GM11168 (cell line): ENCODE measurements at regions not wholly inside any gene's neighbourhood (a gene's known extent, or its start where the extent isn't known, plus 50 kb on each side); places are given as distances from the start of the nearest gene placed in this dataset.

ENCODE experiments used
- in situ Hi-C: fragments of 300-500 bp; cut with MboI; formaldehyde crosslinking; loops from one replicate; pipeline ENCODE4 v1.12.0; 2022; ENCODE audit warnings: low sequenced_read_pairs; ENCODE audit not compliant: unreplicated experiment

DNA sequence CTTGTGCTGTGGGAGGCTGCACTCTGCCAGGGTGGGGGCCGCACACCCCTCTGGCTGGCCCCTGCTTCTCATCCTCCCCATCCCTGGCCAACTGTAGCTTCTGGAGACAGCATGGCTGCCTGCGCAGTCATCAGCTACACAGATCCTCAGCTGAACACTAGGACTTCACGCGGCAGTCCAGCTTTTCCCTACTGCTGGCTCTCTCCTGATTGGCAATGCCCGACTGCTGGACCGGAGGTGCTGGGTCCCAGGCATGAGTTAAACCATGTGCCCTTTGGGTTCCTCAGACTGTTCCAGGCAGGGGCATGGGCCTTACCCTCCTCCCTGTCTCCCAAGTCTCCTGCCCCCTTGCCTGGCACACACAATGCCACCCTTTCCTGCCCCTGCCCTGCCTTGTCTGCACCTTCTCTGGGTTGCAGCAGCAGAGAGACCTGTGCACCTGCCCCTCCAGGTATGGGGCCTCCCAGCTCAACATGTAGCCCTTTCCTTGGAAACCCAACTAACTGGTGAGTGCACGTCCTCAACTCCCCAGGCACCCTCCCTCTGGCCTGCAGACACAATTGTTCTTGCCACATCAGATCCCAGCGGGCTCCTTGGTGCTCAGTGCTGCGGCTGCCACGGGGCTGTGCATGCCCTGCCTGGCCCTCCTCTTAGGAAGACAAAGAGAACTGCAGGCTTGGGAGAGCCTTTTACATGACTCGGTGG is 1039.2 kb downstream of the TBC1D22A start:
- in situ Hi-C loops: no loop called here

DNA sequence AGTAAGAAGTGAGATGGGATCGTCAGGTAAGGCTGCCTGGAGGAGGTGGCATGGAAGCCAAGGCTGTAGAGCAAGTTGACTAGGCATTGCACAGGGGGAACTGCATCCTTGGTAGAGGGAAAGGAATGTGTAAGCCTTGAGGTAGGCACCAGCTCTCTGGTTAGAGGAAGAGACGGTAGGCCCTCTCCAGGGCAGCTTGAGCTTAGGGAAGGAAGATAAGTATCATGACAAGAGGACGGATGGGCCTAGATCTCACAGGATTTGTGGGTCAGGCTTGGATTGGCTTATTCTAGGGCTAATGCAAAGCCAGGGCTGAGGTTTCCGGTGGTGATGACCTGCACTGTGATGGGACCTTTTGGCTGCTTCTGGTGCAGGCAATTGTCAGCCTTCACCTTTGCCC is 1035.8 kb downstream of the TBC1D22A start:
- in situ Hi-C loops: no loop called here

DNA sequence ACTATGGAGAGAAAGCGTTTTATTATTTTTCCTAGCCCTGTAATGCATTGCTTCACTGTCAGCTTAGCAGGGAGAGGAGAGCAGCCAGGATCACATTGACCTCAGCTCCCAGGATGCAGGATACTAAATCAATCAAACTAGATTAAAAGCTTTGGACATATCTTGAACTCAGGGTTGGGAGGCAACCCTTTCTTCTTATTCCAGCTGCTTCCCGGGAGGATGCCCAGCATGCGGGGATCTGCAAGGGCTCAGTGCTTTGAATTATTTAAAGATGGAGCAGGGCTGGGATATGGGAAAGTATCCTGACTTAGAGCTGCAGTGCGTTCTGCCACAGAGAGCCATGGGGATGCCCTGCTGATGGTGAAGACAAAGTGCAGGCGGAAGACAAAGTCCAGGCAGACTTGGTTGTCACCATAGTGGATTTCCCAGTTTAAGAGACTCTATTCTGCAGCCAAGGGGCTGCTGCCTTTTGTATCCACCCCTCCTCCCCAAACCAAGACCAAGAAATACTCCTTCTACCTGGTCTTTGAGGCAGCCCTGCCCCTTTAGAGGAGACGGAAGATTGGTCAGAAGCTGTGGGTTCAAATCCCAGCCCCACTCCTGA is 1035.0 kb downstream of the TBC1D22A start:
- in situ Hi-C loops: no loop called here

DNA sequence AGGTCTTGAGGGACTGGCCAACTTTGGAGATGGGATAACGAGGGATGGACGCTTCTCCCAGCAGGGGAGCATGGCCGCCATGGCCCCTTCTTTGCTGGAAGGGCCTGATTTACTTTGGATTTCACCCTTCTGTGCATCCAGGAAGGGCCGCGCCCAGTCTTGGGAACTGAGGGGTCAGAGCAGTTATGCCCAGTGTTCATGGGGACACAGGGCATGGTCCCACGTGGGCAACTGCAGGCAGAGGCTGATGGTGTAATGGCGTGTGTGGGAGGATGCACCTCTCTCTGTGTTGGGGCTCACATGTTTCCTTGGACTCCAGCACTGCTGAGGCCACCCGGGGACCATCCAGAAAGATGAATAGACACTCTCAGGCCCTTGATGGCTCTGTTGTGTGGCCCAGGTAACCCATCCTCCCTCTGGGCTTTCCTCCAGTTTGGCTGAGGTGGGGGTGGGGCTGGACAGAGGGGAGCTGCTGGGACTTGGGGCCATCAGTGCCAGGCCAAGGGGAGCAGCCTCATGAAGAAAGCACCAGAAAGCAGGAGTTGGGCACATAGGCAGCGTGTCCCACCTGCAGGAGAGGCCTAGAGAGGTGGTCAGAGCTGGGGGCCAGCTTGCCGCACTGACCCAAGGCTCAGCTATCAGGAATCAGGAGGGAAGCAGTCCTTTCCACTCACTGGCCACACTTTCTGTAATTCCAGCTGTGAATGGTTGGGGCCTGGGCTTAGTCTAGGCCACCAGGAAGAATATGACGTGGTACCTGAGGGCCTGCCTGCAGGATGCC is 1033.9 kb downstream of the TBC1D22A start:
- in situ Hi-C loops: no loop called here

DNA sequence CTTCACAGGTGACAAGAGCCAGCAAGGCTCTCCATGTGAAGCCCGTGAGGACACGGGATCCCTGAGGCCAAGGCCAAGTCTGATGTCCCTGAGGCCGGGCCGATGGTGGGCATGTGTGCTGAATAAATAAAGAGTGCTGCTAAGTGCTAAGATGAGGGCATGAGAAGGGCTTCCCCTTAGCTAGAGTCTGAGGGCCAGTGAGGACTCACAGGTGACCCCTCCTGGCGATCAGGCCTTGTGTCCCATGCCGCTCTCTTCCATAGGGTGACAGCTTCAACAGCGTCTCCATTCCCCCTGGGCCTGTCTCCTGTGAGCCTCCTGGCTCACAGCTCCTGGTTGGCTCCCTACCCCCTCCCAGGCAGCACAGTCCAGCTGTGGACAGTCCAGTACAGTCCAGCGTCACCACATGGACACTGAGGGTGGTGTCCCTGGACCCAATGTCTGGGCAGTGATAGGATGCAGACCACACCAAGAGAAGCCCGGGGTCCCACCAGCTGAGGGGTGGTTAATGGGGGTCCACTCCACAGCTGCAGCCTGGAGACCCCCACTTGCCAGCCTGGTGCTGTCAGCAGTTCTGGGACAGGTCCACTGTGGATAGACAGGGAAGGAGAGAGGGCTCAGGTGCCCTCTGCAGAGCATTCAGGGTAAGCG is 1033.2 kb downstream of the TBC1D22A start:
- in situ Hi-C loops: no loop called here

DNA sequence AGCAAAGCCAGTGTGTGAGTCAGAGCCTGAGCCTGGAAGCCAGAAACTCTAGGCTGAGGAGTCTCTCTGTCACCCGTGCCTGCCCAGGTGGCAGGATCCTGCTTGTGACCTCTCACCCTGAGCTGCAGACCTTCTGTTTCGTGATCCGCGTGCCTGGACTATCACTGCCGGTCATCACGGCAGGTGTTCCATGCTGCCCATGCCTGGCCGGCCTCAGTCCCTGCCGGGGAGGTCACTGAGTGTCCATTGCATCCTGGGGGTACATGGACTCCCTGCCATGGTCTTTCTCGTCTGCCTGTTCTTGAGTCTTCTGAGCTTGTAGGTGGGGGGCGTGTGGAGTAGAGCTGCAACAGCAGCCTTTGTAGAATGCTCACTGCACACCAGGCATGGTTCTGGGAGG is 1032.4 kb downstream of the TBC1D22A start:
- in situ Hi-C loops: no loop called here

DNA sequence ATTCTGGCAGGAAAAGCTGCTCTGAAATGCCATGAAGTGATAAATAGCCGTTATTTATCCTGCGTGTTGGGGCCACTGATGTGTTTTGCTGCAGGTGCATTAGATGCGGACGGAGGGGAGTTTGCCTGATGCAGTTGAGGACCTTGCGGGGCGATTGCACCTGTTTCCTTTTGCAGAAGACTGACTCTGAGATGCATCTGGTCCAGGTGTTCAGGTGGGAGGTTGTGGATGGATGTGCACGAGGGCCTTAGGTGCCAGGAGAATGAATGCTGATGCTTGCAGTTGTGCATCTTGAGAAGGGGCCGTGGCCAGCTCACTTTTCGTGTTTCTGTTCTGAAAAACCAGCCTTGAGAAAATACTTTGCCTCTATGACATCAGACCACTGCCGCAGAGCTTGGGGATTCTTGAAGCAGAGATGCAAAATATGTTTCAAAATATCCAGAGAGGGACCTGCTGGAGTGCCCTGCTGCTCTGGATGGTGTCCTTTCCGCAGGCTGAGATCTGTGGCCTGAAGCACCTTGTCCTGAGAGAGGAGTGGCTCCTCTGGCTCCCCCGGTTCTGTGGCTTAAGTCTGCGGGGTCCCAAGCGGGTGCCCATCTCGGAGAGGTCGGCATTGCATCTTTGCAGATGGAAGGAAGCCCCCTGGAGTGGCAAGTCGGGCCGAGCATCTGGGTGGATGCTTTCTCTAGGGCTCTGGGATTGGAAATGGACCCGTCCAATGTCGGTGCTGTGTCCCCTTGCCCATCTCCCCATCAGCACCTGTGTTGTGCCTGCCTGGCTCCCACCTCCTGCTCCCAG is 1031.1 kb downstream of the TBC1D22A start:
- in situ Hi-C loops: no loop called here

DNA sequence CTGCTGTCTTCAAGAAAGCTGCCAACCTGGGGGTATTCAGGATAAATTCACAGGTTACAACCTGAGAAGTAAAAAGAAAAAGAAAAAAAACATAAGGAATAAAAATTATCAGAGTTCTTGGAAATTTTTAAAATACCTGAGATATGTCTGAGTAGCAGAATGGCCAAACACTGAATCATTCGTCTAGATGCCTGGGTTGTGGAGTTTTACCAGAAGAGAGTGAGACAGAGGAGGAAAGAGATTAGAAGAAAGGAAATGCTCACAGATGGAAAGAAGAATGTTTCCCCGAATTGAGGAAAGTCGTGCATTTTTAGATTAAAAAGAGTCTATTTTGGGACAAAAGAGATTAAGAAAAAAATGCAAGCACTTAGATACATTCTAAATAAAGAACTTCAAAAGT is 1026.7 kb downstream of the TBC1D22A start:
- in situ Hi-C loops: no loop called here

DNA sequence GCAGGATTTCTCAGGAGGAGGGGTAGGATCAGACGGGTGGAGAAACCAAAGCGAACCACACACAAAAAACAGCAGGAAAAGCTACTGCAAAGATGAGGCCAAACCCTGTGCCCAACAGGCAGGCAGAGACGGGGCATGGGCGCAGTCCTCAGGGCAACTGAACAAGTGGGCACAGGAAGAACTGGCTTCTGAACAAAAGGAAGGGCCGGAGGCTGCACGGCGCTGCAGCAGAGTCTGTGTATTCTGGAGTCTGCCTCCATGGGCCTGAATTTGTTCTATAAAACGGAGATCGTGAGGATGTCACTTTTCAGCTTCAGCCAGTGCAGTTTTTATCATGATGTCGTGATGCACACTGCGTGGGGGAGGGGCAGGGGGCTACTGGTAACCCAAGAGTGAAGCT is 1026.0 kb downstream of the TBC1D22A start:
- in situ Hi-C loops: no loop called here

DNA sequence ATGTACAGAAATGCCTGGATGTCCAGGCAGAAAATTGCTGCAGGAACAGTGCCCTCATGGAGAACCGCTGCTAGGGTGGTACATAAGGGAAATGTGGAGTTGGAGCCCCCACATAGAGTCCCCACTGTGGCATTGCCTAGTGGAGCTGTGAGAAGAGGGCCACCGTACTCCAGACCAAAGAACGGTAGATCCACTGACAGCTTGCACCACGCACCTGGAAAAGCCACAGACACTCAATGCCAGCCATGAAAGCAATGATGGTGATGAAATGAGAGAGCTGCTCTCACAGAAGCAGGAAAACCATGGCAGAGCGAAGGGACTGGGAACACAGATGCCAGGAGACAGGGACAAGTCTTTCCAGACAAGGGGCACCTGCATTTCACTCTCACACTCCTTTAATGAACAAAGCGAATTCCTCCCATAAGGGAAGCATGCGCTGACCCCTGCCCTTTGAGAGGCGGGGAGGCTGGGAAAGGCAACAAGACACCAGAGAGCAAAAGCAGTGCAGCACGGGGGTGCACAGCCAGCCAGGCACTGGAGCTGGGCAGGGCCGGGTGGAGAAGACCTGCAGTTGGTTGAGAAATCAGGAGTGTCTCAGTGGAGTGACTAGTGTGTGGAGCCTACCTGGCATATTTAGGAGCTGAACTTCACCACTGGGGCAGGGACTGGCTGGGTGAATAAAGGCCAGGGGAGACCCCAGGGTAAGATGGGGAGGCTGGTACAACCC is 1025.2 kb downstream of the TBC1D22A start:
- in situ Hi-C loops: no loop called here

DNA sequence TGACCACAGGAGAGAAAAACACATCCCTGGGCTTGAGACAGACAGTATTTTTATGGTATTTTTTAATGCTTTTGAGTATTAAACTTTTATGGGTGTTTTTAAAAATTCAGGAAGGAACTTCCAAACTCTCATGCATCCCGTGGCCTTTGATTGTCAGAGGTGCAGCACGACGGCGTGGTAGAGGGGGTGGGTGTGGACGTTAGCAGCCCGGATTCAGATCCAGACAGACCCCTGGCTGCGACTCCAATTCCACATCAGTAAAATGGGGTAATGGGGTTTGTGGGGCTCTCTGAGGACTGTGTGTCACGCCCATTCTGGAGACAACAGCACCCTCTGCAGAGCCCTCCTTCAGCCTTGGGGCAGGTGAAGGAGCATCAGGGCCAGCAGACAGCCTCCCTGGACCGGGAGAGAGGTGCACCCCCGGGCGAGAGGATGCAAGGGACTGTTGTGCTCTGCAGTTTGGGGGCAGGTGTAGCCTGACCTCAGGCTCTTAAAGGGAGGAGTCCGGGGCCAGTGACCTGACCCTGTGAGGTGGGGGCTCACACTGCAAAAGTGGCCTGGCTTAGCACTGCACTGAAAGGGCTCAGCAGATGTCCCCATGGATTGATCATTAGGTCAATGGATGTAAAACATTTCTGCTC is 1024.3 kb downstream of the TBC1D22A start:
- in situ Hi-C loops: no loop called here

DNA sequence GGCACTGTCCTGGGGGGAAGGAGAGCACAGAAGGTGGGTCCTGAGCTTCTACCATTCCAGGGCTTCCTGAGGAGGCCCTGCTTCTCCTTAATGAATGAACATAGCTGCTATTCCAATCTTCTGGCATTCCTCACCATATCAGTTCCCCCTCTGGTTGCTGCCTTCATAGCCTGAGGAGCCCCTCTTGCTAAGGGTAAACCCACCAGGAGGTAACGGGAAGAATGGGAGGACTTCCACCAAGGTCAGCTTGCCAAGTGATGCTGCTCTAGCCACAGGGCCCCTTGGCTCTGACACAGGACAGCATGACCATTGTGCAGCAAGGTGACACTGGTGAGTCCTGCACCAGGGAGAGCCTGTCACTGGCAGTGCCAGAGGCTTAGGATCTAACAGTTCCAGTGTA is 1022.5 kb downstream of the TBC1D22A start:
- in situ Hi-C loops: no loop called here

DNA sequence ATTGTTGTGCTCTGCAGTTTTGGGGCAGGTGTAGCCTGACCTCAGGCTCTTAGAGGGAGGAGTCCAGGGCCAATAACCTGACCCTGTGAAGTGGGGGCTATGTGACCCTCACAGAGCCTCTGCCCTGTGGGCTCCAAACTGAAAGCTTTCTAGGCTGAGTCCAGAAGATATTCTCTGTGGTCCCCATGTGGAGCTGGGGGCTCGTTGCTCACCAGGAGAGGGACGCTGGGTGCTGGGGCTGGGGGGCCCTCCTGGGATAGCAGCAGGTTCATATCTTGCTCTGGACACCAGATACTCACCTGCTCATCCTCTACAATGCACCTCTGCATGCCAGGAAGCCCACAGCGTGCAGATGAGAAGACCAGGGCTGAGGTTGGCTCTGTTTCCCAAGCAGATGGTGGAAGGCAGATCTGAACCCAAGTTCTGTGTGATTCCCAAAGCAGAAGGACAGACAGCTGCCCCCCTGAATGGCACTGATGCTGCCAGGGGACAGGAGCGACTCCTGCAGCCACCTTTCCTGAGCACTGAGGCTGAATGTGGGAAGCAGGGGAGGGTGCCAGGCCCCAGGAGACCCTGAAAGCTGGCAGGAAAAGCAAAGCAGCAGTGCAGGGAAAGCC is 1022.0 kb downstream of the TBC1D22A start:
- in situ Hi-C loops: no loop called here

DNA sequence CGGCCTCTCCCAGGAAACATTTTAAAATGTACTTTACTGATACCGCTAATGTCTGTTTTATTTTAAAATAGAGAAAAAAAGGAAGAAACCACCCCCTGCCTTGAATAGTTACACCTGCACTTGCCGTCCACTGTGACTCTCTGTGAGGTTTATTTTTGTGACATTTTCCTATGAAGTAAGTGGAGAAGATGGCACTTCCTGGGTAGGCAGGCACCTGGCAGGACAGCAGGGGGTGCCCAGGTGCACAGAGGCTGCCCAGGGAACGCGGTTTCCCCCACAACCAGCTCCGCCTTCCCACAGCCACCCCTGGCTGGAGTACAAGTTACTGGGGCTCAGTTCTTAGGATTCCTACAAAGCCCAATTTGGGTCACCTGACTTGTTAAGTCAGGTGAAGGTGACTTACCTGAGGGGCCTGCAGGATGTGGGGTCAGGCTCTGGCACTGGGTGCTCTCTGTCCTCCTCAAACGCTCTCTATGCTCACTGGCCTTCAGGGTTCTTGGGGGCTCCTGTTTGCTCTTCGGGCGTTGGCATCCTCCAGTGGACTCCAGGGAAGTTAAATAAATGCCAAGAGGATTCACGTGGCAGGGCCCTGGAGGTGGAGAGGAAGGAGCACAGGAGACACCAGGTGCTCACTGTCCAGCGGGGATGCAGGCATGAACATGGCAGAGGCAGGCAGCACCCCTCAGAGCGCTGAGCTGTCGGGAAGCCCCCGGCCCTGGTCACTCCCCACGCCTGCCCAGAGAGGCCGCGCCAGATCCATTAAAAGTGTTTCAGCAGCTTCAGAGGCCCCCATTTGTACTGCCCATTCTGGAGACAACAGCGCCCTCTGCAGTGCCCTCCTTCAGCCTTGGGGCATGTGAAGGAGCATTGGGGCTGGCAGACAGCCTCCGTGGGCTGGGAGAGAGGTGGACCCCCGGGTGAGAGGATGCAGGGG is 1021.2 kb downstream of the TBC1D22A start:
- in situ Hi-C loops: no loop called here

DNA sequence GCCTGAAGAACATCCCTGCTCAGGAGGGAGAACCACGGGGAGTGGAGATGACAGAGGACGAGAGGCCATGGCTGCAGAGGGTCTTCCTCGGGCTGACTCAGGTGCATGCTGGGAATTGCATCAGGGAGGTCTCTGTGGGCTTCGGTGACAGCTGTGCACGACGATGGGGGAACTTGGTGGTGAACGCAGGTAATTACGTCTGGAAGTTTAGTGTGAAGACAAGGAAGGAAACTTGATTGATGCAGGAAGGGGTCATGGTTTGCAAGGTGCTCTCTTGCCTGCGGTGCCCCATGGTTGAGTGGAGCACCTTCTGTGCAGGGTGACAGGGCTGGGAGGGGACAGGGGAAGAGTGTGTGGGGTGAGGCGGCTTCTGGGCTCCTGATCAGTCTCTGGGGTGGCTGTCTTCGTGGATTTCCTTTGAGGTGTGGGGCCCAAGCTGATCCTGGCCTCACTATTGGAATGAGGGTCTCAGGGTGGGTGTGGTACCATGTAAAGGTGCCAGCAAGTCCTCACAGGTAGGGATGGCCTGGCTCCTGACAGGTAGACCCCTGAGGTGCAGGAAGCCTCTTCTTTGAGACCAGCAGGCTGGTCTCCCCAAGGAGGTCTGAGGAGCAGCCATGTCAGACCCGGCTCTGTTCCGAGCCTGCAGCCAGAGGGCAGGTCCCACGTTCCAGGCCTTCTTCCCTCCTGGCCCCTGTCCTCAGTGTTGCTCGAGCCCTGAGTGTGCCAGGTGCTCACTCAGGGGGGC is 1020.1 kb downstream of the TBC1D22A start:
- in situ Hi-C loops: no loop called here

DNA sequence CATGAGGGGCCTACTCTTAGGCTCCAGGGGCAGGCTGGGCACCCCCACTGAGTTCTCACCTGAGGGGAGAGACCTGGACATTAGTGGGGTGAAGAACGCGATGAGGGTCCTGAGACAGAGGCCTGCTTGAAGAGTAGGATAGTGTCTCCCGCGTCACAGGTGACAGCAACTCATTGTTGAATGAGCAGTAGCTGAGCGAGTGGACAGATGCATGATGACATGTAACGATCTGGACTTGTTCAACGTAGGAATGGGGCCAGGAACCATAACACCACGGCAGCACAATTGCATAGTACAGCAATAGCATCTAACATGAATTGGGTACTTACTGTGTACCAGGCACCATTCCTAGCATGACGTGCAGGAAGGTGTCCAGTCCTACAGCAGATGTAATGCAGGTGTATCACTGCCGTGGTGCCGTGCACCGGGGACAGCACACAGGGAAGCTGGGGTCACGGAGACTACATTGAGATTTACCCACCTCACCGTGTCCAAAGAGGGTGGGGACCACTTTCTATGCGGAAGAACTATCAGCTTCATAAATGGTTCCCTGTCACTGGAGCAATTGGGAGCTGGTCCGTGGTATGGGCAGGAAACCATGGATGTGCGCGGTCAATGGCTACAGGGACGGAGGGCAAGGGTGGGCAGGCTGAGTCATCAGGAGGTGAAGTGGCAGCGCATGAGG is 1019.1 kb downstream of the TBC1D22A start:
- in situ Hi-C loops: no loop called here
